ENCODE measurements at regions not wholly inside any gene's neighbourhood (a gene's known extent, or its start where the extent isn't known, plus 50 kb on each side); places are given as distances from the start of the nearest gene placed in this dataset.

DNA sequence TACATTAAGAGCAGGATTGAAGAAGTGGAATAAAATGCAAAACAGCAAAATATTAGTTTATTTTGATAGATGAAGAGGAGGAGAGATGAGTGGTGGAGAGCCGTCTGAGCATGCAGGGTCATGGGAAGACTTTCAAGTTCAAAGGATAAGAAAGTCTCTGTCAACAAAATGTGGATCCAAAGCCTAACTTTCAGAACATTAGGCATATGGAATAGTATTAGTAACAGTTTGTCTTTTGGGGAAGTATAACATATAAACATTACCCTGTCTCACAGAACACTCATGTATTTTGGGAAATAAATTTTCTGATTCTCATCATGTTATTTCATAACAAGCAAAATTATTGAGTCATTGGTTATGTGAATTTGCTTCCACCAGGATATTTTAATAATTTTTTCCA lies 104.3 kb upstream of the CEP126 start:
- H3K4me1 Mint-ChIP-seq: no peaks in the 10 kb centered on the region
- Histone ChIP-seq H3K27me3 (ENCODE audit: insufficient read depth) (no peaks in the 10 kb centered on the region), H3K4me2 (no peak overlapping the region), H3F3A (replicated peaks; ENCODE audit: low read depth) (no peaks in the 10 kb centered on the region), H3K27ac (ENCODE audit: low read depth) (no peak overlapping the region), H2AFZ (no peak overlapping the region), H3K36me3 (ENCODE audit: insufficient read depth) (no peaks in the 10 kb centered on the region), H3K4me1 (ENCODE audit: insufficient read depth) (no peaks in the 10 kb centered on the region), H3K9me2 (ENCODE audit: insufficient read depth) (no peaks in the 10 kb centered on the region), H4K20me1 (replicated peaks; ENCODE audit: insufficient read depth) (no peaks in the 10 kb centered on the region), H3K79me2 (replicated peaks; ENCODE audit: insufficient read depth) (no peaks in the 10 kb centered on the region), H3K4me3 (no peak overlapping the region)
- H3K27me3 Mint-ChIP-seq (ENCODE audit: insufficient read depth, low read depth, poor library complexity): no peaks in the 10 kb centered on the region
- DNase-seq (ENCODE audit: low spot score) (no peak), ATAC-seq (no peak)
- no peak overlapping the region for H3K4me3 Mint-ChIP-seq
- no peaks in the 10 kb centered on the region for H3K36me3 Mint-ChIP-seq (ENCODE audit: low read depth)
- no peak for TF ChIP-seq ZNF114 (CRISPR knock-in tag; IDR thresholded peaks at IDR 0.05)
- TF ChIP-seq EZH2 (IDR thresholded peaks at IDR 0.05; ENCODE audit: low read depth, unreplicated experiment): no peak
- no peak overlapping the region for H3K27ac Mint-ChIP-seq
- no peaks in the 10 kb centered on the region for H3K9me3 Mint-ChIP-seq

DNA sequence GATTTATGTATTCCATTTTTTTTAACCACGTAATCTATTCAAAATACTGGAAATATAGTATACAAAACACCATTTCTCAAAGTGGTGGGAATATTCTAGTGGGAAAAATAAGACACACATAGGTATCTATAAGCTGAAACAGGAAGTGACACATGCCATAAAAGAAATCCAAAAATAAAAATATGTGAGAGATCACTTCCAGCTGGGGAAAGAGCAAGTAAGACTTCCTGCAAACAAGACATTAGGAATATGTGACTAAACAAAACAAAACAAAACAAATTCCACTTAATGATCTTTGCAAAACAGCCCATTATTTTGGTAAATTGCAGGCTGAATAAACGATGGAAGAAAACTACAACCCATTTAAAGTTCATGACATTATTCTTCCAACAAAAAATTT lies 107.3 kb upstream of the CEP126 start:
- TF ChIP-seq STAT1 (IDR thresholded peaks at IDR 0.05; ENCODE audit: unreplicated experiment): no peak
- no peak for TF ChIP-seq JUNB (IDR thresholded peaks at IDR 0.05; ENCODE audit: unreplicated experiment)
- TF ChIP-seq, protein P1, sequence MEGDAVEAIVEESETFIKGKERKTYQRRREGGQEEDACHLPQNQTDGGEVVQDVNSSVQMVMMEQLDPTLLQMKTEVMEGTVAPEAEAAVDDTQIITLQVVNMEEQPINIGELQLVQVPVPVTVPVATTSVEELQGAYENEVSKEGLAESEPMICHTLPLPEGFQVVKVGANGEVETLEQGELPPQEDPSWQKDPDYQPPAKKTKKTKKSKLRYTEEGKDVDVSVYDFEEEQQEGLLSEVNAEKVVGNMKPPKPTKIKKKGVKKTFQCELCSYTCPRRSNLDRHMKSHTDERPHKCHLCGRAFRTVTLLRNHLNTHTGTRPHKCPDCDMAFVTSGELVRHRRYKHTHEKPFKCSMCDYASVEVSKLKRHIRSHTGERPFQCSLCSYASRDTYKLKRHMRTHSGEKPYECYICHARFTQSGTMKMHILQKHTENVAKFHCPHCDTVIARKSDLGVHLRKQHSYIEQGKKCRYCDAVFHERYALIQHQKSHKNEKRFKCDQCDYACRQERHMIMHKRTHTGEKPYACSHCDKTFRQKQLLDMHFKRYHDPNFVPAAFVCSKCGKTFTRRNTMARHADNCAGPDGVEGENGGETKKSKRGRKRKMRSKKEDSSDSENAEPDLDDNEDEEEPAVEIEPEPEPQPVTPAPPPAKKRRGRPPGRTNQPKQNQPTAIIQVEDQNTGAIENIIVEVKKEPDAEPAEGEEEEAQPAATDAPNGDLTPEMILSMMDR (conservative IDR thresholded peaks at IDR 0.05; ENCODE audit: low read depth in 2 of 2): no peak
- TF ChIP-seq CREB1 (CRISPR knock-in tag; IDR thresholded peaks at IDR 0.05; ENCODE audit: low read depth): no peak
- TF ChIP-seq EZH2 (IDR thresholded peaks at IDR 0.05; ENCODE audit: low read depth, unreplicated experiment): no peak
- TF ChIP-seq, protein P2, sequence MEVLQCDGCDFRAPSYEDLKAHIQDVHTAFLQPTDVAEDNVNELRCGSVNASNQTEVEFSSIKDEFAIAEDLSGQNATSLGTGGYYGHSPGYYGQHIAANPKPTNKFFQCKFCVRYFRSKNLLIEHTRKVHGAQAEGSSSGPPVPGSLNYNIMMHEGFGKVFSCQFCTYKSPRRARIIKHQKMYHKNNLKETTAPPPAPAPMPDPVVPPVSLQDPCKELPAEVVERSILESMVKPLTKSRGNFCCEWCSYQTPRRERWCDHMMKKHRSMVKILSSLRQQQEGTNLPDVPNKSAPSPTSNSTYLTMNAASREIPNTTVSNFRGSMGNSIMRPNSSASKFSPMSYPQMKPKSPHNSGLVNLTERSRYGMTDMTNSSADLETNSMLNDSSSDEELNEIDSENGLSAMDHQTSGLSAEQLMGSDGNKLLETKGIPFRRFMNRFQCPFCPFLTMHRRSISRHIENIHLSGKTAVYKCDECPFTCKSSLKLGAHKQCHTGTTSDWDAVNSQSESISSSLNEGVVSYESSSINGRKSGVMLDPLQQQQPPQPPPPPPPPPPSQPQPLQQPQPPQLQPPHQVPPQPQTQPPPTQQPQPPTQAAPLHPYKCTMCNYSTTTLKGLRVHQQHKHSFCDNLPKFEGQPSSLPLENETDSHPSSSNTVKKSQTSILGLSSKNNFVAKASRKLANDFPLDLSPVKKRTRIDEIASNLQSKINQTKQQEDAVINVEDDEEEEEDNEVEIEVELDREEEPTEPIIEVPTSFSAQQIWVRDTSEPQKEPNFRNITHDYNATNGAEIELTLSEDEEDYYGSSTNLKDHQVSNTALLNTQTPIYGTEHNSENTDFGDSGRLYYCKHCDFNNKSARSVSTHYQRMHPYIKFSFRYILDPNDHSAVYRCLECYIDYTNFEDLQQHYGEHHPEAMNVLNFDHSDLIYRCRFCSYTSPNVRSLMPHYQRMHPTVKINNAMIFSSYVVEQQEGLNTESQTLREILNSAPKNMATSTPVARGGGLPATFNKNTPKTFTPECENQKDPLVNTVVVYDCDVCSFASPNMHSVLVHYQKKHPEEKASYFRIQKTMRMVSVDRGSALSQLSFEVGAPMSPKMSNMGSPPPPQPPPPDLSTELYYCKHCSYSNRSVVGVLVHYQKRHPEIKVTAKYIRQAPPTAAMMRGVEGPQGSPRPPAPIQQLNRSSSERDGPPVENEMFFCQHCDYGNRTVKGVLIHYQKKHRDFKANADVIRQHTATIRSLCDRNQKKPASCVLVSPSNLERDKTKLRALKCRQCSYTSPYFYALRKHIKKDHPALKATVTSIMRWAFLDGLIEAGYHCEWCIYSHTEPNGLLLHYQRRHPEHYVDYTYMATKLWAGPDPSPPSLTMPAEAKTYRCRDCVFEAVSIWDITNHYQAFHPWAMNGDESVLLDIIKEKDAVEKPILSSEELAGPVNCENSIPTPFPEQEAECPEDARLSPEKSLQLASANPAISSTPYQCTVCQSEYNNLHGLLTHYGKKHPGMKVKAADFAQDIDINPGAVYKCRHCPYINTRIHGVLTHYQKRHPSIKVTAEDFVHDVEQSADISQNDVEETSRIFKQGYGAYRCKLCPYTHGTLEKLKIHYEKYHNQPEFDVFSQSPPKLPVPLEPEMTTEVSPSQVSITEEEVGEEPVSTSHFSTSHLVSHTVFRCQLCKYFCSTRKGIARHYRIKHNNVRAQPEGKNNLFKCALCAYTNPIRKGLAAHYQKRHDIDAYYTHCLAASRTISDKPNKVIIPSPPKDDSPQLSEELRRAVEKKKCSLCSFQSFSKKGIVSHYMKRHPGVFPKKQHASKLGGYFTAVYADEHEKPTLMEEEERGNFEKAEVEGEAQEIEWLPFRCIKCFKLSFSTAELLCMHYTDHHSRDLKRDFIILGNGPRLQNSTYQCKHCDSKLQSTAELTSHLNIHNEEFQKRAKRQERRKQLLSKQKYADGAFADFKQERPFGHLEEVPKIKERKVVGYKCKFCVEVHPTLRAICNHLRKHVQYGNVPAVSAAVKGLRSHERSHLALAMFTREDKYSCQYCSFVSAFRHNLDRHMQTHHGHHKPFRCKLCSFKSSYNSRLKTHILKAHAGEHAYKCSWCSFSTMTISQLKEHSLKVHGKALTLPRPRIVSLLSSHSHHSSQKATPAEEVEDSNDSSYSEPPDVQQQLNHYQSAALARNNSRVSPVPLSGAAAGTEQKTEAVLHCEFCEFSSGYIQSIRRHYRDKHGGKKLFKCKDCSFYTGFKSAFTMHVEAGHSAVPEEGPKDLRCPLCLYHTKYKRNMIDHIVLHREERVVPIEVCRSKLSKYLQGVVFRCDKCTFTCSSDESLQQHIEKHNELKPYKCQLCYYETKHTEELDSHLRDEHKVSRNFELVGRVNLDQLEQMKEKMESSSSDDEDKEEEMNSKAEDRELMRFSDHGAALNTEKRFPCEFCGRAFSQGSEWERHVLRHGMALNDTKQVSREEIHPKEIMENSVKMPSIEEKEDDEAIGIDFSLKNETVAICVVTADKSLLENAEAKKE (CRISPR knock-in tag; IDR thresholded peaks at IDR 0.05): no peak
- TF ChIP-seq ZNF331 (CRISPR knock-in tag; IDR thresholded peaks at IDR 0.05; ENCODE audit: low read depth): no peak
- TF ChIP-seq, protein P3, sequence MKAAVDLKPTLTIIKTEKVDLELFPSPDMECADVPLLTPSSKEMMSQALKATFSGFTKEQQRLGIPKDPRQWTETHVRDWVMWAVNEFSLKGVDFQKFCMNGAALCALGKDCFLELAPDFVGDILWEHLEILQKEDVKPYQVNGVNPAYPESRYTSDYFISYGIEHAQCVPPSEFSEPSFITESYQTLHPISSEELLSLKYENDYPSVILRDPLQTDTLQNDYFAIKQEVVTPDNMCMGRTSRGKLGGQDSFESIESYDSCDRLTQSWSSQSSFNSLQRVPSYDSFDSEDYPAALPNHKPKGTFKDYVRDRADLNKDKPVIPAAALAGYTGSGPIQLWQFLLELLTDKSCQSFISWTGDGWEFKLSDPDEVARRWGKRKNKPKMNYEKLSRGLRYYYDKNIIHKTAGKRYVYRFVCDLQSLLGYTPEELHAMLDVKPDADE (IDR thresholded peaks at IDR 0.05): no peak
- no peak for TF ChIP-seq POLR2AphosphoS5 (IDR thresholded peaks at IDR 0.05; ENCODE audit: low read depth)
- H3K36me3 Mint-ChIP-seq (ENCODE audit: low read depth): no peaks in the 10 kb centered on the region

More for the DNA sequence above, 107.3 kb upstream of the CEP126 start:
- Histone ChIP-seq H3K27ac (ENCODE audit: low read depth) (no peak overlapping the region), H3K4me1 (ENCODE audit: insufficient read depth) (no peaks in the 10 kb centered on the region), H3K79me2 (replicated peaks; ENCODE audit: insufficient read depth) (no peaks in the 10 kb centered on the region), H3K27me3 (ENCODE audit: insufficient read depth) (no peaks in the 10 kb centered on the region), H3F3A (replicated peaks; ENCODE audit: low read depth) (no peaks in the 10 kb centered on the region), H3K4me3 (no peak overlapping the region), H3K9me2 (ENCODE audit: insufficient read depth) (no peaks in the 10 kb centered on the region), H3K36me3 (ENCODE audit: insufficient read depth) (no peaks in the 10 kb centered on the region), H2AFZ (no peak overlapping the region), H3K4me2 (no peak overlapping the region), H4K20me1 (replicated peaks; ENCODE audit: insufficient read depth) (no peaks in the 10 kb centered on the region)
- Mint-ChIP-seq H3K27ac (no peak overlapping the region), H3K4me1 (no peaks in the 10 kb centered on the region), H3K9me3 (no peaks in the 10 kb centered on the region), H3K27me3 (ENCODE audit: insufficient read depth, low read depth, poor library complexity) (no peaks in the 10 kb centered on the region), H3K4me3 (no peak overlapping the region)
- DNase-seq (ENCODE audit: low spot score) (no peak), ATAC-seq (no peak)
